ENCODE measurements at regions not wholly inside any gene's neighbourhood (a gene's known extent, or its start where the extent isn't known, plus 50 kb on each side); places are given as distances from the start of the nearest gene placed in this dataset.

DNA sequence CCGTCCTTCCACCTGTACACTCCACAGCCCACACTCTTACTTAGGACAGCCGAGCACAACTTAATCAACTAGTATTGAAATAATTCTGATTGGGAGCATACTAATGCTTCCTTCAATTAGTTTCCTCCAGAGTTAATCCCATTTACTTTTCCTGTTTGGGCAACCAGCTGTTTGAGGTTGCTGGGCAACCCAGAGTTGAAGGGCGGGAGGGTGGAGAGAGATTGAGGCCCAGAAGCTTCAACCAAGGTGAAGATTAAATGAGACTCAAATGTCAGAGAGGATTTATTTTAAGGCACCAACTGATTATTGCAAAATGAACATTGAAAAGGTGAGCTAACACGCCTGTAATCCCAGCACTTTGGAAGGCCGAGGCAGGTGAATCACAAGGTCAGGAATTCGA, 428.5 kb upstream of the SEMA6D start:
- Histone ChIP-seq H3K9me3 (replicated peaks; ENCODE audit: control insufficient read depth, insufficient read depth, low read length) (no peaks in the 10 kb centered on the region; the same call in 2 of the 3 replicates), H3K36me3 (ENCODE audit: control insufficient read depth in 2 of 2, insufficient read depth in 2 of 2, low read length in 1 of 2) (no peaks in the 10 kb centered on the region), H3K4me2 (ENCODE audit: control insufficient read depth, insufficient read depth) (no peak overlapping the region), H3K27me3 (replicated peaks in 1 of 2; ENCODE audit: control insufficient read depth in 2 of 2, insufficient read depth in 2 of 2, low read length in 1 of 2) (no peaks in the 10 kb centered on the region), H3K79me2 (ENCODE audit: control insufficient read depth, insufficient read depth, low read length) (no peaks in the 10 kb centered on the region), H4K20me1 (ENCODE audit: control insufficient read depth, insufficient read depth) (no peaks in the 10 kb centered on the region), H2AFZ (ENCODE audit: control insufficient read depth, low read depth, low read length) (no peak overlapping the region), H3K4me3 (no peak overlapping the region), H3K4me1 (ENCODE audit: control insufficient read depth, insufficient read depth, low read length) (no peaks in the 10 kb centered on the region), H3K27ac (ENCODE audit: control insufficient read depth, insufficient read depth) (no peak overlapping the region), H3K9ac (ENCODE audit: control insufficient read depth, insufficient read depth, low read length) (no peak overlapping the region)
- ChIA-PET SMC1A (ENCODE audit: uncharacterized antibody, unreplicated experiment) (interaction anchor here (1.1 to 1.2 kb wide), 2 partner anchors 11 to 12 kb away, joined by 3 read pairs; no protein-coding TSS in a partner anchor), RAD21 (ENCODE audit: unreplicated experiment) (interaction anchor here (0.7 kb wide), 1 partner anchor 13 kb away, joined by 3 read pairs; no protein-coding TSS in a partner anchor), CTCF (interaction anchor here (0.6 kb wide), 1 partner anchor 1082 kb away, joined by 4 read pairs; no protein-coding TSS in a partner anchor), POLR2A (no interaction called here)
- FAIRE-seq (no peak), ATAC-seq (no peak), DNase-seq (ENCODE audit: low read depth, low spot score) (no peak)
- in situ Hi-C loops (cut with MboI) (no loop called here), intact Hi-C loops (cut with micrococcal nuclease; ENCODE audit: unreplicated experiment) (no loop called here)
- WGBS (ENCODE audit: insufficient coverage, insufficient replicate concordance, low lambda C conversion rate, missing lambda C conversion rate): 47% methylated on average over 6 of the region's 6 CpGs
- BruUV-seq (replicated peaks): no TSS peak
- TF ChIP-seq POLR2A (IDR thresholded peaks at IDR 0.05; ENCODE audit: low read depth, low read length): no peak
- no peak for TF ChIP-seq CREM (IDR thresholded peaks at IDR 0.05; ENCODE audit: low read depth)
- TF ChIP-seq ETV6 (conservative IDR thresholded peaks at IDR 0.05 in 1 of 2, IDR thresholded peaks at IDR 0.05 in 1 of 2; ENCODE audit: borderline replicate concordance in 1 of 2, low read depth in 1 of 2): no peak
- no peak for TF ChIP-seq GABPA (IDR thresholded peaks at IDR 0.05; ENCODE audit: low read depth)
- TF ChIP-seq, protein P1, sequence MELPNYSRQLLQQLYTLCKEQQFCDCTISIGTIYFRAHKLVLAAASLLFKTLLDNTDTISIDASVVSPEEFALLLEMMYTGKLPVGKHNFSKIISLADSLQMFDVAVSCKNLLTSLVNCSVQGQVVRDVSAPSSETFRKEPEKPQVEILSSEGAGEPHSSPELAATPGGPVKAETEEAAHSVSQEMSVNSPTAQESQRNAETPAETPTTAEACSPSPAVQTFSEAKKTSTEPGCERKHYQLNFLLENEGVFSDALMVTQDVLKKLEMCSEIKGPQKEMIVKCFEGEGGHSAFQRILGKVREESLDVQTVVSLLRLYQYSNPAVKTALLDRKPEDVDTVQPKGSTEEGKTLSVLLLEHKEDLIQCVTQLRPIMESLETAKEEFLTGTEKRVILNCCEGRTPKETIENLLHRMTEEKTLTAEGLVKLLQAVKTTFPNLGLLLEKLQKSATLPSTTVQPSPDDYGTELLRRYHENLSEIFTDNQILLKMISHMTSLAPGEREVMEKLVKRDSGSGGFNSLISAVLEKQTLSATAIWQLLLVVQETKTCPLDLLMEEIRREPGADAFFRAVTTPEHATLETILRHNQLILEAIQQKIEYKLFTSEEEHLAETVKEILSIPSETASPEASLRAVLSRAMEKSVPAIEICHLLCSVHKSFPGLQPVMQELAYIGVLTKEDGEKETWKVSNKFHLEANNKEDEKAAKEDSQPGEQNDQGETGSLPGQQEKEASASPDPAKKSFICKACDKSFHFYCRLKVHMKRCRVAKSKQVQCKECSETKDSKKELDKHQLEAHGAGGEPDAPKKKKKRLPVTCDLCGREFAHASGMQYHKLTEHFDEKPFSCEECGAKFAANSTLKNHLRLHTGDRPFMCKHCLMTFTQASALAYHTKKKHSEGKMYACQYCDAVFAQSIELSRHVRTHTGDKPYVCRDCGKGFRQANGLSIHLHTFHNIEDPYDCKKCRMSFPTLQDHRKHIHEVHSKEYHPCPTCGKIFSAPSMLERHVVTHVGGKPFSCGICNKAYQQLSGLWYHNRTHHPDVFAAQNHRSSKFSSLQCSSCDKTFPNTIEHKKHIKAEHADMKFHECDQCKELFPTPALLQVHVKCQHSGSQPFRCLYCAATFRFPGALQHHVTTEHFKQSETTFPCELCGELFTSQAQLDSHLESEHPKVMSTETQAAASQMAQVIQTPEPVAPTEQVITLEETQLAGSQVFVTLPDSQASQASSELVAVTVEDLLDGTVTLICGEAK (IDR thresholded peaks at IDR 0.05; ENCODE audit: borderline replicate concordance): no peak
- no peak for TF ChIP-seq CBX3 (IDR thresholded peaks at IDR 0.05; ENCODE audit: borderline replicate concordance, low read depth)
- TF ChIP-seq, protein P2, sequence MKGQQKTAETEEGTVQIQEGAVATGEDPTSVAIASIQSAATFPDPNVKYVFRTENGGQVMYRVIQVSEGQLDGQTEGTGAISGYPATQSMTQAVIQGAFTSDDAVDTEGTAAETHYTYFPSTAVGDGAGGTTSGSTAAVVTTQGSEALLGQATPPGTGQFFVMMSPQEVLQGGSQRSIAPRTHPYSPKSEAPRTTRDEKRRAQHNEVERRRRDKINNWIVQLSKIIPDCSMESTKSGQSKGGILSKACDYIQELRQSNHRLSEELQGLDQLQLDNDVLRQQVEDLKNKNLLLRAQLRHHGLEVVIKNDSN (IDR thresholded peaks at IDR 0.05; ENCODE audit: borderline replicate concordance, extremely low read length, insufficient read depth, low read depth, low read length): no peak
- TF ChIP-seq, protein P3, sequence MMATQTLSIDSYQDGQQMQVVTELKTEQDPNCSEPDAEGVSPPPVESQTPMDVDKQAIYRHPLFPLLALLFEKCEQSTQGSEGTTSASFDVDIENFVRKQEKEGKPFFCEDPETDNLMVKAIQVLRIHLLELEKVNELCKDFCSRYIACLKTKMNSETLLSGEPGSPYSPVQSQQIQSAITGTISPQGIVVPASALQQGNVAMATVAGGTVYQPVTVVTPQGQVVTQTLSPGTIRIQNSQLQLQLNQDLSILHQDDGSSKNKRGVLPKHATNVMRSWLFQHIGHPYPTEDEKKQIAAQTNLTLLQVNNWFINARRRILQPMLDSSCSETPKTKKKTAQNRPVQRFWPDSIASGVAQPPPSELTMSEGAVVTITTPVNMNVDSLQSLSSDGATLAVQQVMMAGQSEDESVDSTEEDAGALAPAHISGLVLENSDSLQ (IDR thresholded peaks at IDR 0.05): no peak
- TF ChIP-seq, protein P4, sequence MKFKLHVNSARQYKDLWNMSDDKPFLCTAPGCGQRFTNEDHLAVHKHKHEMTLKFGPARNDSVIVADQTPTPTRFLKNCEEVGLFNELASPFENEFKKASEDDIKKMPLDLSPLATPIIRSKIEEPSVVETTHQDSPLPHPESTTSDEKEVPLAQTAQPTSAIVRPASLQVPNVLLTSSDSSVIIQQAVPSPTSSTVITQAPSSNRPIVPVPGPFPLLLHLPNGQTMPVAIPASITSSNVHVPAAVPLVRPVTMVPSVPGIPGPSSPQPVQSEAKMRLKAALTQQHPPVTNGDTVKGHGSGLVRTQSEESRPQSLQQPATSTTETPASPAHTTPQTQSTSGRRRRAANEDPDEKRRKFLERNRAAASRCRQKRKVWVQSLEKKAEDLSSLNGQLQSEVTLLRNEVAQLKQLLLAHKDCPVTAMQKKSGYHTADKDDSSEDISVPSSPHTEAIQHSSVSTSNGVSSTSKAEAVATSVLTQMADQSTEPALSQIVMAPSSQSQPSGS (IDR thresholded peaks at IDR 0.05; ENCODE audit: low read length): no peak
- TF ChIP-seq HDAC2 (IDR thresholded peaks at IDR 0.05): no peak
- TF ChIP-seq WRNIP1 (IDR thresholded peaks at IDR 0.05; ENCODE audit: borderline replicate concordance, low read depth, low read length): no peak
- TF ChIP-seq, protein P5, sequence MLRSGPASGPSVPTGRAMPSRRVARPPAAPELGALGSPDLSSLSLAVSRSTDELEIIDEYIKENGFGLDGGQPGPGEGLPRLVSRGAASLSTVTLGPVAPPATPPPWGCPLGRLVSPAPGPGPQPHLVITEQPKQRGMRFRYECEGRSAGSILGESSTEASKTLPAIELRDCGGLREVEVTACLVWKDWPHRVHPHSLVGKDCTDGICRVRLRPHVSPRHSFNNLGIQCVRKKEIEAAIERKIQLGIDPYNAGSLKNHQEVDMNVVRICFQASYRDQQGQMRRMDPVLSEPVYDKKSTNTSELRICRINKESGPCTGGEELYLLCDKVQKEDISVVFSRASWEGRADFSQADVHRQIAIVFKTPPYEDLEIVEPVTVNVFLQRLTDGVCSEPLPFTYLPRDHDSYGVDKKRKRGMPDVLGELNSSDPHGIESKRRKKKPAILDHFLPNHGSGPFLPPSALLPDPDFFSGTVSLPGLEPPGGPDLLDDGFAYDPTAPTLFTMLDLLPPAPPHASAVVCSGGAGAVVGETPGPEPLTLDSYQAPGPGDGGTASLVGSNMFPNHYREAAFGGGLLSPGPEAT (IDR thresholded peaks at IDR 0.05; ENCODE audit: low read depth): no peak

Data from GM12878 (cell line).